ENCODE measurements at regions not wholly inside any gene's neighbourhood (a gene's known extent, or its start where the extent isn't known, plus 50 kb on each side); places are given as distances from the start of the nearest gene placed in this dataset.

DNA sequence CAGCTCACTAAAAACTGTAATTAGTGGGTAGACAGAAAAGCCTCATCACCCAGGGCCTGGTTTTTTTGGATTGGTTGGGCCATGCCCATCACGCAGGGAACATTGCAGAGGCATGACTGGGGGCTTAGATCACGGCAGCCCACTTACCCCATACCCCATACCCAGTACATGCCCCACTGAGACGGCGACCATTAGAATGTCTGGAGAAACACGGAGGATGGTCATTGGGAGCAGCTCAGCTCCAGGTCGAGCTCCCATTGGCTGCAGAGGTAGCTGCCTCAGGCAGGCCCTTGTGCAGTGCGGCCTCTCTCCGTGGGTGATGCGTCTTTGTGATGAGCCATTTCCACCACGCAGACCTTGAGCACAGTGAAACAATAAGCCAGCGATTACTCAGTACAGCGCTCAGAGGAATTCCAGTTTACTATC lies 204.0 kb downstream of the GADD45G start:
- no peak for DNase-seq (ENCODE audit: low spot score)

DNA sequence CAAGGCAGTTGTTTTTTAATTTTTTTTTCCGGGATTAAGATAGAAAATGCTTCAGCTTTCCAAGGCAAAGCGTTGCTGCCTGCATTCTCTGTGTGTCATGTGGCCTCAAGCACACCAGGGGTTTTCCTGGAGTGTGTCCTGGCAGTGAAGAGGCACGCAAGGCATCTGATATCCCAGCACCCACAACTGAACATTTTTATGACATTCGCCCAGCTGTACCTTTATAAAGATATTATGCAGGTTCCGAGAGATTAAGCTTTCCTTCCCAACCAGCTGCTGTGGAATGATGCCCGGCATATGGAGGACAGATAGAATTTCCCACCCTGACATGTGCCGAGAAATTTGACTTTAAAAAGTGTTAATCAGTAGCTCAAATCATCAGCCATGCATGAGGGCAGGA lies 205.6 kb downstream of the GADD45G start:
- no peak for DNase-seq (ENCODE audit: low spot score)

DNA sequence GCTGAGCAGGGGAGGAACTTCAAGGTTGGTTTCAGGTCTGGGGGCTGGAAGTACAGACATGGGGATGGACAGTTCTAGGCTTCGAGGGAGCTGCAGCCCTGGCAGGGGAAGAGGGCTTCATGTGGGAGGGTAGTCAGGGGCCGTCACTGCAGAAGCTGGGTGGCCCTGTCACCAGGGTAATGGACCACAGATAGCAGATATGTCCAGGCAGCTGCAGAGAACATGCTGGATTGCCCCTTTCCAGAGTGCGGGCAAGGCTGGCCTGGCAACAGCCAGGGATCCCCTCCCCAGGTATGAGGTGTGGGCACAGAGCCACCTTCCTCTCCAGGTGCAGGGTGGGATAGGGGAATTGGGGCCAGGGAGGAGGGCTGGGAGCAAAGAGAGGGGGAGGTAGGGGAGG lies 206.5 kb downstream of the GADD45G start:
- no peak for DNase-seq (ENCODE audit: low spot score)

DNA sequence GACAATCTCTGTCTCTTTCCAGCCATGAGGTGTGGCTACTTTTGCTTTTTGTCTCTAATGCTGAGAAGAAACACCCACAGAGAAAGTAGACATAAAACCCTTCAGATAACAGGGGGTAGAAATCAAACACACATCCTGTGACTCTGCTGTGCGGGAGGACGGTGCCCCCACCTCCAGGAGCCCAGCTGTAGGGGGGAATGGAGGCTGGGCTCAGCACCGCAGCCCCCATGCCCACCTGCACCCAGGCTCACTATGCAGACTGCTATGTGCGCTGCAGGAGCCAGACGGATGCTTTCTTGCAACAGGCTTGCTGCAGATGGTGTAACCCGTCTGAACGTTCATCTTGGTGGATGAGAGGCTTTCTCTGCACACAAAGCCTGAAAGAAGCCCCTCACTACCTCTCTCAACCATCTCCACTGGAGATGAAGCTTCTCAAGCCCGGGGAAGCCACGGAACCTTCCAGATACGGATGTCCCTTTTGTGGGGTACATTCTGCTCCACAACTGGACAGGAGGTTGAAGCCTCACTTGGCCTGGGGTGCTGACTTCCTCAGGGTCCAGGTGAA lies 207.2 kb downstream of the GADD45G start:
- no peak for DNase-seq (ENCODE audit: low spot score)

DNA sequence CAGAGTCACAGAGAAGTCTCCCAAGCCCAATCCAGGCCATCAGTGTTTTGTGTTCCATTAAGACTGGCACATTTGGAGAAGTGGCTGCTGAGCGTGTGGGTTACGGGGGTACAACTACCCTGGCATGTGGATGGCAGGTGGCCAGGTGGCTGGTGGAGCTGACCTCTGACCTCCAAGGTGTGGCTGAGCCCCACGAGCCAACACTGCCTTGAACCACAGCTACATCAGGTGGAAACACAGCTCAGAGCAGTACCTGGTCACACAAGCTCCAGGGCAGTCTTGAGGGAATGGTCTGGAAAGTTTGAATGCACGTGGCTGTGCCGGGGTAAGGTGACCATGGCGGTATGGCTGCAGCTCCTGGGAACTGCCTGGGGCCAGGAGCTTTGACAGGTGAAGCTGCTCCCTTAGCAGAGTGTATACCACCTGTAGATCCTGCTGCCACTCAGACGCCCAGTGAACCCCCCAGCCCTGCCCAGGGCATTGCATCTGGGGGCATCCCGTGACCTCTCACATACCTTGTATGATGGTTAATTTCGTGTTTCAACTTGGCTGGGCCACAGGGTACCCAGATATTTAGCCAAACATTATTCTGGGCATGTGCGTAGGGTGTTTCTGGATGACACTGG lies 207.9 kb downstream of the GADD45G start:
- no peak for DNase-seq (ENCODE audit: low spot score)

DNA sequence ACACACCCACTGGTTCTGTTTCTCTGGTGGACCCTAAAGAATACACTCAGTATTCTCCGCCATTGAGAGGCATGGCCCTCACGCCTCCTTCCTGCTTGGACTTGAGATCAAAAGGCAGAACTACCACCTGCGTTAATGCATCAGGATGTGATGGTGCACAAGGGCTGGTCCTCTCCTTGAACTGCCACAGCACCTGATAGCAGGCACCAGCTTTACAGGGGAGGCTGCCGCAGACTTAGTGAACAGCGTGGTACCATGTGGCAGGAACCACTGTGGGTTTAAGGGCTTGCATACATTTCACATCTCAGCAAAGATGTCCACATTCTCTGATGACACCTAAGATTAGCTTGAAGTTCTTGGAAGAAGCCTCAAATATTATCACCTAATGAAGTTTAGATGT lies 208.7 kb downstream of the GADD45G start:
- DNase-seq (ENCODE audit: low spot score), result no peak

DNA sequence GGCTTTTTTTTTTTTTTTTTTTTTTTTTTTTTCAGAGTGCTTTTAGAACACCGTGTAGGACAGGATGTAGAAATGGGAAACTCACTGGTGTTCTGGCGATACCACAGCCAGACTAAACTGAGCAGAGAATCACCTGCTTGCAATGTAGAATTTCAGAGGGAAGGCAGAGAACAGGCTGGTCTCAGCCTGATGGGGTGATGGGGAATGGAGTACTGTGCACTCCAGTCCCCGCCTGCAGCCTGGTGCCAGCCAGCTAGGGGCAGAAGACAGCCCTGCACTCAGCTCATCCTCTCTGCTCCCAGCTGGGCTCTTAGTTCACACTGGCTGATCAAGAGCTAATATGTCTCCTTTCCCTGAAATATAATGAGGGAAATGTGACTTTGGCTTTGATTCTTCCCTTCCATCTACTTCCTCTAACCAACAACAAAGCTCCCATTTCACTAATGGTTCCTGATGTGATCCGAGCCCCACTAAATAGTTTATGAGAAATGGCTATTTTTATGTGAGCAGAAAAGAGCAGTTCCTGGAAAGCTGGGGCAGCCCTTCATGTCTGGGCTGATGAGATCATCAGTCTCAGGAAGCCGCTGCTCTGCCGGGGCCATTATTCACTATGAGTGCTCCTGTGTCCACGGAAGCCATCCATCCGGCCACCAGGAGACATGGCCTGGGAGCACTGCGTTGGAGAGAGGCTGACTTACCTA lies 209.7 kb downstream of the GADD45G start:
- no peak for DNase-seq (ENCODE audit: low spot score)

DNA sequence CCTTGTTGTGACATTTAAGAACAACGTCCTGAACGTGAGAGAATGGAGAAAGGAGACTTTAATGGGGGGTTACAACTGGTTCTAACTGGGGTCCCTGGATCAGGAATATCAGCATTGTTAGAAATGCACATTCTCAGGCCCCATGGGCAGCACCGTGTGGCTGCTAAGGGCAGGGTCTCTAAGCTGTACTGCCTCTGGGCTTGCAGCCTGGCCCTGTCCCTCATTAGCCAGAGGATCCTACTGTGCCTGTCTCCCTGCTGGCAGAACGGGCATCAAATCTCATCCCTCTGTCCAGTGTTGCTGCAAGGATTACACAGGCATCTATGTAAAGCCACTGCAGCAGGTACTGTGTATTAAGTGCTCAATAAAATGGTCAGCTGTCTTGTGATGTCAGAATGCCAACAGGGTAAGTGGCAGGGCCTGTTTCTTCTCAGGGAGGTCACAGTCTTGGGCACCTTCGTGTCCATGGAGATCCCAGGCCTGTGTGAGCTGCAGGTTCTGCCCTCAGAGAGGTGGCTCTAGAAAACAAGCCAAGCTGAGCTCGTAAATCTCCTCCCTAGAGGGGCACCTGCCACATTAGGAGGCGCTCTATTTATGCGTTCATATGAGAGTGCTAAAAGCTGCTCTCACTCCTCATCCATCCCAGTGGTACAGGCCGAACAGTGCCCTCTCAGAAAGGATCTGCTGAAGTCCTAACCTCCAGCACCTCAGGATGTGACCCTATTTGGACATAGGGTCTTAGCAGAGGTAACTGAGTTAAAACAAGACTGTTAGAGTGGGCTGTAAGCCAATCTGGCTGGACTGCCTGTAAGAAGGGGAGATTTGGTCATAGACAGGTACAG lies 210.5 kb downstream of the GADD45G start:
- DNase-seq (ENCODE audit: low spot score), result no peak

DNA sequence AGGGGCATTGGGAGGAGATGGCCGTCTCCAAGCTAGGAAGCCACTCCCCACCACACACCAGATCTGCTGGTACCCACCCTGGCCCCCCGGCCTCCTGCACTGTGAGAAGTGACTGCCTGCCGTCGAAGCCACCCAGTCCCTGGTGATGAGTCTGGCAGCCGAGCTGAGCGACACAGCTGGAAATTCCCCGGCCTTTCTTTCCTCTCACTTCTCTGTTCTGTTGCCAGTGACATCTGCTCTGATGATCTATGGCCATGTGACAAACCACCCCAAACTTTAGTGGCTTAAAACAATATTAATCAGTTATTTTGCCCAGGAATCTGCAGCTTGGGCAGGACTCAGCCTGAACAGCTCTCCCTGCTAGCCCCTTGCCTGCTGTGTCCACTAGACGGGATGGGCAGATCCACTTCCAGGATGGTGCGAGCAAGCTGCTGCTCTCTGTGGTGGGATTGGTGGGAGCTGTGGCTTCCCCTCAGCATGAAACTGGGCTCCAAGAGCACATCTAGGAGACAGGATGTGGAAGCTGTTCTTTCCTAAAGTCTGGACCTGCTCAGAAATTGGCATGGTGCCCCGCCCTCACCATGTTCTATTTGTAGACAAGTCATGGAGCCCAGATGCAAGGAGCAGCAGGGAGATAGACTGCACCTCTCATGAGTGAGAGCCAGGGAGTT lies 211.2 kb downstream of the GADD45G start:
- DNase-seq (ENCODE audit: low spot score), result no peak

DNA sequence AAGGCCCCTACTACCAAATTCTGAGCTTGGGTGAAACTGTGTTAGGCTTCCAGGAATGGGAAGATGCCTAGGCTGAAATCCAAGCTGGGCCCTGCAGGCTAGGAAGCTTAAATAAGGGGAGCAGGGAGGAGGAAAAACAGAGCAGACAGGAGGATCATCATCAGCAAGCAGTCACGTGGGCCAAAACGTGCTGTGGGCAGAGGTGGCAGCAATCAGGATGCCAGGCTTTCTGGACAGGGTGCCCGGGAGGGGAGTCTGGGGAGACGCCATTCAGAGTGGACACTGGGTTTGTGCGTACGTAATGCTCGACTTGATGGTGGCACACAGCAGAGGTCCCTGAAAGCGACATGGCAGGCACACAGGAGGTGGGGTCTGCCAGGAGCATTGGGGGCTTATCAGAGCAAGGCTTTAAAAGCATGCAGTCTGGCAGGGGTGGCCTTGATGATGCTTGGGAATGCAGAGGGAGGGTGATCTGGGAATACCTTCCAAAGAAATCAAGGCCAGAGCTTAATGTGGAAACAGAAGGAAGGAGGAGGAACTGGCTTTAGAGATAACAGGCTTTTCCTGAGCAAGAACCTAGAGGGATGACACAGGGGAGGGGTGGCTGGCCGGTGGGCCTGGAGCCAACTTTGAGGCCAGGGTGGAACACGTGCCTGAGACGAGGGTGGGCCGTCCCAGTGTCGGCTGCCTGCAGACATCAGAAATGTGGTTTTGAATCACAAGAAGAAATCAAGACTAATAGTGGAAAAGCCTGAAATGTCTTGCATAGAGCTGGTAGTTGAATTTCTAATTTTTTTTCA lies 212.5 kb downstream of the GADD45G start:
- DNase-seq (ENCODE audit: low spot score), result no peak

DNA sequence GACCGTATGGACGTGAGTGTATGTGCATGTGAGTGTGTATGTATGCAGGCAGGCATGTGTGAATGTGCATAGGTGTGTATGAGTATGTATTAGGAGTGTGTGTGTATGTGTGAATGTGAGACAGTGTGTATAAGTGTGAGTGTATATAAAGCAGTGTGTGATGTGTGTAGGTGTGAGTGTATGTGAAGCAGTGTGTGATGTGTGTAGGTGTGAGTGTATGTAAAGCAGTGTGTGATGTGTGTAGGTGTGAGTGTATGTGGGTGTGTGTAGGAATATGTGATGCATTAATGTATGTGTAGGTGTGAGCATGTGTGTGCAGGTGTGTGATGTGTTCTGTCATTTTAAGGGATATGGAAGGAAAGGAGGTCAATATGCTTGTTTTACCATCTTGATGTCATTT lies 215.5 kb downstream of the GADD45G start:
- no peak for DNase-seq (ENCODE audit: low spot score)

DNA sequence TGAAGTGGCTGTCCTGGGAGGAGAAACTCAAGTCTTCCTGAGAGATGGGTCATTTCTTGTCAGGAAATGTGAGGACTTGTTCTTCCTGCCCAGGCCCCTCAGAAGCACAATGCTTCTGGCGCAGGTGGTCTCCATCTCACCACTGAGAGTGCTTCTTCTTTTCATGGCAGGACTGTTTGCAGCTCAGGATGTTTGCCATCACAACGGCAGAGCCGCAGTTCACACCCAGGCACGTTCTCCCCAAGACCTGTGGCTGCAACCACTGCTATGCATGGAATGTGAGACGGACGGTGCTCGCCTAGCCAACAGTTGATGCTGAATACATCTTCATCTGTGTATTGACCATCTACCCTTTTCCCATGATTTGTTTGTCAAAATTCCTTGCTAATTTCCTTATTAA lies 216.3 kb downstream of the GADD45G start:
- DNase-seq (ENCODE audit: low spot score), result no peak

DNA sequence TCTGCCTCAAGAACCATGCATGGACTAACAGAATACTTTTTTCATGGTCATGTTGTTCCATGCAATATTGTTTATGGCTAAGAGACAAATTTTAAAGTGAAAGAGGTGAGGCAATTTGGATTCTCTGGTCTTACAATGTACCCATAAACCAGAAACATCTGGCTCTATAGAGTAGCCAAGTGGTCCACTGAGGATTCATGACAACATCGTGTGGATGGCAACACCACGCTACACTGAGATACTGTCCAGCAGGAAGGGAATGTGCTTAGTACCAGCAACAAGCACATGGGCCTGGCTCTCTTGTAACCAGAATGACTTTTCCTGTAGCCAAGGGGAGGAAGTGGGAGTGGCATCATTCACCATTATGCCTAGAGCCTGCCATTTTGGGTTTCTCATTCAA lies 218.2 kb downstream of the GADD45G start:
- DNase-seq (ENCODE audit: low spot score), result no peak

DNA sequence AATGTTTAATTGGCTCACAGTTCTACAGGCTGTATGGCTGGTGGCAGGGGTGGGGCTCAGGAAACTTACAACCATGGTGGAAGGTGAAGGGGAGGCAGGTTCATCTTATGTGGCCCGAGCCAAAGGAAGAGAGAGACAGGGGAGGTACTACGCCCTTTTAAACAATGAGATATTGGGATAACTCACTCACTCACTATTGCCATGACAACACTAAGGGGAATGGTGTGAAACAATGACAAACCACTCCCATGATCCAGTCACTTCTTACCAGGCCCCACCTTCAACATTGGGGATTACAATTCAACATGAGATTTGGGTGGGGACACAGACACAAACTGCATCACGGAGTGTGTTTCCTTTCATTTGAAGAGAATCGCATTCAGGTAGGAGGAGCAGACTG lies 220.9 kb downstream of the GADD45G start:
- no peak for DNase-seq (ENCODE audit: low spot score)

DNA sequence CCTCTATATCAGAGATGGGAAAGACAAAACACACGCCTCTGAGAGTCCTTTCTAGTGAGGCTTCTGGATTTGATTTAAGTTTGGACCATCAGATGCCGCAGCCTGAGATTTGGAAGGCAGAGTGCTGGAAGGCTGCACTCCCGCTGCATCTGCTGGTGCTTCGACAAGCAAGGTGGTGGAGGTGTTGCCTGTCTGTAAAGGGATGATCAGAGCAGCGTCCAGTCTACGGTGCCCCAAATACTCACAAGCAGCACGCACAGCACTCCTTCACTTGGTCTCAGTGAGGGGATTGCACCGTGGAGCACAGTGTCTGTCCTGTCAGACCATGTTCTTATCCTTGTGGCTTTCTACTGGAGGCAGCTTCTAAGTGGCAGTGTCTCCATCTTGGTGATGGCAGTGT lies 221.4 kb downstream of the GADD45G start:
- DNase-seq (ENCODE audit: low spot score), result no peak

DNA sequence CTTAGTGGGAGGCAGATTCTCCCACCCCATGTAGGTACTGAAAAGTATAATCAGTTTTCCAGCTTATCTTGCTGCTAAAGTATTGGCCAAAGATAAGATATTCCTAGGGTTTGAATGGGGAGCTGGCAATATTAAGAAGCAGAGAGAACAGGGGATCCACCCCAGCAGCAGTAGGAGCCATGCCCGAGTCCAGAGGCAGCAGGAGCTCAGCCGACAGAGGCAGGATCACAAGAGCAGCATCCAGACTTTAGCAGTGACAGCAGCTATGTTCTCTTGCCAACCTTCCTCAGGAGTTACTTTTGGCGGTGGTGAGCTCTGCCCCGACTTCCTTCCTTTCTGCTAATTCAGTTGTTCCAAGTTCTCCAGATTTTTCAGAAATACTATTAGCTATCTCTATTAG lies 224.5 kb downstream of the GADD45G start:
- no peak for DNase-seq (ENCODE audit: low spot score)

DNA sequence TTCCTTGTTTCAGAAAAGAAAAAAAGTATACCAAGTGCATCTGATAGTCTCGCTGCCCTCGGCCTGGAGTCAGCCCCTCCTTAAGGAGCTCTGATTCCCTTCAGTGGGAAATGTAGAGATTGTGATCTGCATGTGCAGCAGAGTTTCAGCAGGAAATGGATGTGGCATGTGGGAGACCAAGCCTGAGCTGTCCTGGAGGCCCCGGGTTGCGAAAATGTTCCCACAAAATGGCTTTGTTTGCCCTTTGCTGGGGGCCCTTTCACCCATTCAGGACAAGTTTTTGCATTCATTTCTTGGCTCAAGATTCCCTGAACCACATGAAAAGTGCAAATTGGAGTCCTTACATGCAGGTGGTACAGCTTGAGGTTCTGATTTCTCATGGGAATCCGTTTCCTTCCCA lies 230.9 kb downstream of the GADD45G start:
- no peak for DNase-seq (ENCODE audit: low spot score)

DNA sequence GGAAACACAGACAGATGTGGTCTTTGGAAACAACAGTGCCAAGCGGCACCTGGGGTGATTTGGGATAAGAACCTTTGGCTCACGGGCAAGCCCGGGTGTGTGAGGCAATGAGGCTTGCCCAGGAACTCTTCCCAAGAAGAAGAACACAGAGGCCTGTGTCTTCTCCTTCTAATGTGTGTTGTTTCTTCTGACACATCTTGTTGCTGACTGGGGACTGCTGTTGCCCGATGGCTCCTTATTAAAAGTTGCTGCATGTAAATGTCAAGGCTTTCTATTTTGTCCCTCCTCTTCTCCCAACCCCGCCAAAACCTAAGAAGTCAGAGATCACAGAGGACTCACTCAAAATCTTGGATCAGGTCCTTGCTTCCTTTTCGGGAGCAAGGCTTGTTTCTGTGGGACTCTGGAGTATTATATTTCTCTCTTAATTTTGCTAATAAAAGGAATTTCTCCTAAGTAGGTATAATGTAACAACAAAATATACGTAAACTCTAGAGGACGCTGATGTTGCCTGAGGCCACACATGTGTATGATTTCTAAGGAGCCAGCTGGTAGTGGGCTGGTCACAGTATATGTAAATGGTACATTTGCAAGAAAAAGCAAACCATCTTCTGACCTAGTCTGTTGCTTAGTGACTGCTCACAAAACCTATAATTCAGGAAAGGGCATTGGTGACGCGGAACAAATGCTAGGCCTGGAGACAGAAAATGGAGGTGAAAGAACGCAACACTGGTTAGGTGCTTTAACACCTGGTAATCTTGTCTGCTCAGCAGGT lies 232.5 kb downstream of the GADD45G start:
- no peak for DNase-seq (ENCODE audit: low spot score)

DNA sequence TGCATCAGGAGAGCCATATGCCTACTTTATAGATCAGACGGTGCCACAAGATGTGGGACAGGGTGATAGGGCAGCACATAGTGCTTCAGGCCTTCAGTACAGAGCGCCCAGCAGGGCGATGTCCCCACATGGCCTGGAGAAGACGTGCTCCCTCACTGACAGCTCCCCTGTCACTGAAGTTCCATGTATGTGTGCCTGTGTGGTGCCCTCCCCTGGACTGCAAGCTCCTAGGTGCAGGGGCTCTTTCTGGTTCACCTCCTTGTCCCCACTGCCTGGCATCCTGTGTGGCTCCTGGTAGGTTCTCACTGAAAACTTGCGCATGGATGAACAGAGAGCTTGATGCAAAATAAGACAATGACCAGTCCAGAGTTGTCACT lies 233.1 kb downstream of the GADD45G start:
- DNase-seq (ENCODE audit: low spot score), result no peak

DNA sequence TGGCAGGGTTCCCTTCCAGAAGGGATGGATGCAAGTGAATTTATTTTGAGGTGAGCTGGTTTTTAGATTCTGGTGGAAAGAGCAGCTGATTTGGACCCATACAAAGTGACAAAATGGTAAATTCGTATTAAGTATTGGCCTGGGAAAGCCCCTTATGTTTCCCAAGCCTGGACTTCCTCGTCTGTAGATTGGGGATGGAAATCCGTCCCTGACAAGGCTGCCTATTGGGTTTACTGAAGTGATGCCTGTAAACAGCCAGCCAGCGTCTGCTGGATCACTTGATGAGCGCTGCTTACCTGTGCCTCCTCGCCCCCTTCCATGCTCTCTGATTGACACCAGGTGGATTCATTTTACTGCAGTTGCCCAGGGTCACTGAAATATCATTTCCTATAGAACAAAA lies 233.8 kb downstream of the GADD45G start:
- no peak for DNase-seq (ENCODE audit: low spot score)

DNA sequence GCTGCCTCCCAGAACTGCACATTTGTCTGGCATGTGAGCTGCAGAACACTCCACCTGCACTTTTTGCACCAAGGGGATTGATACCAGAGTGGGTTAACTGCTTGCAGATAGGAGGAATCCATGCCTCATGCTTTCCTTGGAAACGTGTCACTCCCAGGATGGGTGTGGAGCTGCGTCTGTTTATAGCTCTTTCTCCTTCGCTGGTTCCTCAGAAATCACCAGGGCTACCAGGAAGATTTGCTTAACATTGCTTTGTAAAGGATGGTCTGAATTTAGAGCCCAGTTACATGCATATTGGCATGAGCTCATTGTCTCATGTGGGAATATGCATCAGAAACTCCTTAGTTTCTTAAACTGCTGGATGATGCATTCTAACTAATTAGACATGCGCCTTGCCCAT lies 234.6 kb downstream of the GADD45G start:
- DNase-seq (ENCODE audit: low spot score), result no peak

Data from CD4-positive, alpha-beta T cell treated with Interleukin-2 at 100 ng/mL for 4 hours (primary cell).